ENCODE measurements at regions not wholly inside any gene's neighbourhood (a gene's known extent, or its start where the extent isn't known, plus 50 kb on each side); places are given as distances from the start of the nearest gene placed in this dataset.

GRCh38 chr11:26904801-26905200 lies 89.1 kb upstream of the FIBIN start:
- no peaks in the 10 kb centered on the region for H4K20me1 ChIP-seq (replicated peaks; ENCODE audit: control insufficient read depth, insufficient read depth, low read length)
- ATAC-seq = no peak
- DNase-seq (ENCODE audit: extremely low read depth in 1 of 4, low spot score in 3 of 4) = no peak
- no peaks in the 10 kb centered on the region for H3K4me1 ChIP-seq (replicated peaks in 1 of 2; ENCODE audit: control insufficient read depth in 2 of 2, insufficient read depth in 2 of 2, low read length in 2 of 2)
- H3K9me3 ChIP-seq (replicated peaks; ENCODE audit: control insufficient read depth, insufficient read depth, low read depth, low read length) = no peaks in the 10 kb centered on the region
- no TSS peak for BruUV-seq (replicated peaks)
- H3K9ac ChIP-seq (ENCODE audit: insufficient read depth in 1 of 2, low read depth in 2 of 2, low read length in 2 of 2) = no peak overlapping the region
- WGBS (ENCODE audit: insufficient coverage, low coverage, missing lambda C conversion rate) = 0% methylated on average over 1 of the region's 1 CpG
- H2AFZ ChIP-seq (ENCODE audit: low read depth, low read length) = no peak overlapping the region
- no peak overlapping the region for H3K27ac ChIP-seq (ENCODE audit: extremely low read depth, low read depth, low read length)
- no peaks in the 10 kb centered on the region for H3K27me3 ChIP-seq (ENCODE audit: control insufficient read depth in 2 of 2, insufficient read depth in 2 of 2, low read length in 2 of 2)
- no peak for TF ChIP-seq SMARCB1 (IDR thresholded peaks at IDR 0.05; ENCODE audit: insufficient read length, low read depth)
- no peak for TF ChIP-seq FOS (IDR thresholded peaks at IDR 0.05; ENCODE audit: extremely low read depth, insufficient read length)
- no peak for TF ChIP-seq AFF1 (IDR thresholded peaks at IDR 0.05; ENCODE audit: low read depth in 1 of 2, partially characterized antibody in 2 of 2)
- no peak for TF ChIP-seq SNAPC5 (CRISPR knock-in tag; IDR thresholded peaks at IDR 0.05)
- no peak for TF ChIP-seq ZNF133 (CRISPR knock-in tag; IDR thresholded peaks at IDR 0.05)
- no peak for TF ChIP-seq ARNT (IDR thresholded peaks at IDR 0.05)
- no peaks in the 10 kb centered on the region for H3K36me3 ChIP-seq (ENCODE audit: control insufficient read depth, insufficient read depth, low read length)
- in situ Hi-C loops (cut with MboI) = no loop called here
- CTCF ChIA-PET (ENCODE audit: low intra/inter-chr PET ratio) = no interaction called here
- no peaks in the 10 kb centered on the region for H3K79me2 ChIP-seq (ENCODE audit: control insufficient read depth, insufficient read depth, low read length)
- FAIRE-seq = no peak
- POLR2A ChIA-PET = no interaction called here
- no peak overlapping the region for H3K4me2 ChIP-seq (ENCODE audit: insufficient read depth, low read length)
- H3K9me1 ChIP-seq (ENCODE audit: control insufficient read depth, insufficient read depth, low read length) = no peaks in the 10 kb centered on the region
- intact Hi-C loops (cut with micrococcal nuclease) = no loop called here
- no peak overlapping the region for H3K4me3 ChIP-seq

Measured in K562 (cell line).